Endothelial cell (in vitro differentiated cells): ENCODE measurements at regions not wholly inside any gene's neighbourhood (a gene's known extent, or its start where the extent isn't known, plus 50 kb on each side); places are given as distances from the start of the nearest gene placed in this dataset.

ENCODE experiments used
- DNase-seq: peaks from one replicate; pipeline ENCODE4 v3.0.0; 2021; ENCODE audit warnings: low spot score
- H3K27ac Mint-ChIP-seq: one replicate; pipeline ENCODE4 v1.8.0; 2021; ENCODE audit warnings: mixed read lengths, inconsistent platforms; ENCODE audit not compliant: unreplicated experiment
- H3K27me3 Mint-ChIP-seq: one replicate; pipeline ENCODE4 v1.8.0; 2021; ENCODE audit warnings: mild to moderate bottlenecking, moderate library complexity, mixed read lengths, inconsistent platforms; ENCODE audit not compliant: unreplicated experiment
- H3K36me3 Mint-ChIP-seq: one replicate; pipeline ENCODE4 v1.8.0; 2021; ENCODE audit warnings: mild to moderate bottlenecking, low read depth, mixed read lengths, inconsistent platforms; ENCODE audit not compliant: unreplicated experiment
- H3K4me1 Mint-ChIP-seq: one replicate; pipeline ENCODE4 v1.8.0; 2021; ENCODE audit warnings: mild to moderate bottlenecking, mixed read lengths, inconsistent platforms; ENCODE audit not compliant: unreplicated experiment
- H3K4me3 Mint-ChIP-seq: one replicate; pipeline ENCODE4 v1.8.0; 2021; ENCODE audit warnings: mild to moderate bottlenecking, mixed read lengths, inconsistent platforms; ENCODE audit not compliant: unreplicated experiment
- H3K9me3 Mint-ChIP-seq: one replicate; pipeline ENCODE4 v1.8.0; 2021; ENCODE audit warnings: mixed read lengths, inconsistent platforms; ENCODE audit not compliant: unreplicated experiment
- CTCF ChIP-seq: fragments of 200-600 bp; sonication (generic); IDR thresholded peaks from one replicate; pipeline ENCODE4 v1.5.0; 2021; ENCODE audit warnings: antibody characterized with exemption; ENCODE audit not compliant: unreplicated experiment

GRCh38 chr4:117676153-117676552, 358.1 kb upstream of the NDST3 start:
- H3K9me3 Mint-ChIP-seq, result no peaks in the 10 kb centered on the region
- no peaks in the 10 kb centered on the region for H3K27me3 Mint-ChIP-seq
- H3K4me1 Mint-ChIP-seq, result no peaks in the 10 kb centered on the region
- TF ChIP-seq CTCF, result no peak
- H3K4me3 Mint-ChIP-seq, result no peak overlapping the region
- H3K36me3 Mint-ChIP-seq, result no peaks in the 10 kb centered on the region
- DNase-seq, result no peak
- no peak overlapping the region for H3K27ac Mint-ChIP-seq

- H3K36me3 Mint-ChIP-seq, result no peaks in the 10 kb centered on the region
- no peaks in the 10 kb centered on the region for H3K27me3 Mint-ChIP-seq
- H3K4me1 Mint-ChIP-seq, result no peaks in the 10 kb centered on the region
- no peak overlapping the region for H3K4me3 Mint-ChIP-seq
- H3K9me3 Mint-ChIP-seq, result no peaks in the 10 kb centered on the region
- no peak for TF ChIP-seq CTCF
- no peak overlapping the region for H3K27ac Mint-ChIP-seq
- DNase-seq, result no peak
These were observed 355.4 kb upstream of the NDST3 start for GRCh38 chr4:117678861-117679260.

- no peak for DNase-seq
- H3K27me3 Mint-ChIP-seq, result no peaks in the 10 kb centered on the region
- no peak for TF ChIP-seq CTCF
These were observed 342.5 kb upstream of the NDST3 start for GRCh38 chr4:117691572-117692351.

GRCh38 chr4:117692538-117692937, 341.7 kb upstream of the NDST3 start:
- H3K4me3 Mint-ChIP-seq, result no peak overlapping the region
- H3K27me3 Mint-ChIP-seq, result no peaks in the 10 kb centered on the region
- H3K4me1 Mint-ChIP-seq, result no peaks in the 10 kb centered on the region
- H3K27ac Mint-ChIP-seq, result no peak overlapping the region
- DNase-seq, result no peak
- TF ChIP-seq CTCF, result no peak
- H3K36me3 Mint-ChIP-seq, result no peaks in the 10 kb centered on the region
- no peaks in the 10 kb centered on the region for H3K9me3 Mint-ChIP-seq

More at GRCh38 chr4:117691572-117692351, 342.5 kb upstream of the NDST3 start:
- Mint-ChIP-seq H3K27ac (no peak overlapping the region), H3K4me3 (no peak overlapping the region), H3K4me1 (no peaks in the 10 kb centered on the region), H3K36me3 (no peaks in the 10 kb centered on the region), H3K9me3 (no peaks in the 10 kb centered on the region)

- TF ChIP-seq CTCF, result no peak
- H3K4me1 Mint-ChIP-seq, result no peaks in the 10 kb centered on the region
- H3K36me3 Mint-ChIP-seq, result no peaks in the 10 kb centered on the region
- H3K27me3 Mint-ChIP-seq, result no peaks in the 10 kb centered on the region
- no peak overlapping the region for H3K4me3 Mint-ChIP-seq
- no peaks in the 10 kb centered on the region for H3K9me3 Mint-ChIP-seq
- DNase-seq, result no peak
- no peak overlapping the region for H3K27ac Mint-ChIP-seq
These were observed 334.7 kb upstream of the NDST3 start for GRCh38 chr4:117699595-117699994.
